ENCODE measurements at regions not wholly inside any gene's neighbourhood (a gene's known extent, or its start where the extent isn't known, plus 50 kb on each side); places are given as distances from the start of the nearest gene placed in this dataset.

DNA sequence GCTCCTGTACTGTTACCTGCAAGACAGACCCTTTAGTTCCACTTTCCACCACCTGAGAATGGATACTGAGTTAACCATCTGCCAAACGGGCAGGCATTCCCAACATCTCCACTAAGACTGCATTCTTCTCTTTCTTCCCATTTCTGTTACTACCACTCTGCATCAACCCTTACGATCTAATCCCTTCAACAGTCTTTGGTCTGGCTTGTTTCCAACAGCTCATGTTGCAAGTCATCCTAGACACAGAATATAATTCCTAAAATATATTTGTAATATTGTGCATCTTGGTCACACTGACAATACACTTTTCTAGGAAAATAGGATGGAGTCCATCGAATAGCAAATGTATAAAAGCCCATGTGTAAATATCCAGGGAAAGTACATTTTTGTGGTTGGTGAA lies 166.7 kb downstream of the SIPA1L2 start:
- DNase-seq (ENCODE audit: low read depth), result no peak
- TF ChIP-seq, protein P1, sequence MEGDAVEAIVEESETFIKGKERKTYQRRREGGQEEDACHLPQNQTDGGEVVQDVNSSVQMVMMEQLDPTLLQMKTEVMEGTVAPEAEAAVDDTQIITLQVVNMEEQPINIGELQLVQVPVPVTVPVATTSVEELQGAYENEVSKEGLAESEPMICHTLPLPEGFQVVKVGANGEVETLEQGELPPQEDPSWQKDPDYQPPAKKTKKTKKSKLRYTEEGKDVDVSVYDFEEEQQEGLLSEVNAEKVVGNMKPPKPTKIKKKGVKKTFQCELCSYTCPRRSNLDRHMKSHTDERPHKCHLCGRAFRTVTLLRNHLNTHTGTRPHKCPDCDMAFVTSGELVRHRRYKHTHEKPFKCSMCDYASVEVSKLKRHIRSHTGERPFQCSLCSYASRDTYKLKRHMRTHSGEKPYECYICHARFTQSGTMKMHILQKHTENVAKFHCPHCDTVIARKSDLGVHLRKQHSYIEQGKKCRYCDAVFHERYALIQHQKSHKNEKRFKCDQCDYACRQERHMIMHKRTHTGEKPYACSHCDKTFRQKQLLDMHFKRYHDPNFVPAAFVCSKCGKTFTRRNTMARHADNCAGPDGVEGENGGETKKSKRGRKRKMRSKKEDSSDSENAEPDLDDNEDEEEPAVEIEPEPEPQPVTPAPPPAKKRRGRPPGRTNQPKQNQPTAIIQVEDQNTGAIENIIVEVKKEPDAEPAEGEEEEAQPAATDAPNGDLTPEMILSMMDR (IDR thresholded peaks at IDR 0.05; ENCODE audit: insufficient read depth, low read depth, low read length), result no peak
- no peak overlapping the region for H3K4me3 ChIP-seq (ENCODE audit: low read depth, low read length)
- CTCF ChIA-PET, result no interaction called here
- H3K36me3 ChIP-seq (ENCODE audit: control insufficient read depth, insufficient read depth, low read length), result no peaks in the 10 kb centered on the region
- no peaks in the 10 kb centered on the region for H3K27me3 ChIP-seq (ENCODE audit: control insufficient read depth, insufficient read depth, low read length)
- POLR2A ChIA-PET, result no interaction called here

GRCh38 chr1:232462213-232462612 lies 167.7 kb downstream of the SIPA1L2 start:
- no peak for DNase-seq (ENCODE audit: low read depth)
- CTCF ChIA-PET, result no interaction called here

GRCh38 chr1:232459826-232460225 lies 170.1 kb downstream of the SIPA1L2 start:
- no peaks in the 10 kb centered on the region for H3K27me3 ChIP-seq (ENCODE audit: control insufficient read depth, insufficient read depth, low read length)
- no peaks in the 10 kb centered on the region for H3K36me3 ChIP-seq (ENCODE audit: control insufficient read depth, insufficient read depth, low read length)
- POLR2A ChIA-PET, result no interaction called here
- TF ChIP-seq, protein P1 (IDR thresholded peaks at IDR 0.05; ENCODE audit: insufficient read depth, low read depth, low read length), result no peak
- no peak for DNase-seq (ENCODE audit: low read depth)
- no peak overlapping the region for H3K4me3 ChIP-seq (ENCODE audit: low read depth, low read length)
- CTCF ChIA-PET, result interaction anchor here (0.7 to 1.8 kb wide), 2 partner anchors 8 to 101 kb away, joined by 3 to 4 read pairs; no protein-coding TSS in a partner anchor

More at GRCh38 chr1:232462213-232462612, 167.7 kb downstream of the SIPA1L2 start:
- TF ChIP-seq, protein P1 (IDR thresholded peaks at IDR 0.05; ENCODE audit: insufficient read depth, low read depth, low read length), result no peak
- Histone ChIP-seq H3K36me3 (ENCODE audit: control insufficient read depth, insufficient read depth, low read length) (no peaks in the 10 kb centered on the region), H3K27me3 (ENCODE audit: control insufficient read depth, insufficient read depth, low read length) (no peaks in the 10 kb centered on the region), H3K4me3 (ENCODE audit: low read depth, low read length) (no peak overlapping the region)
- POLR2A ChIA-PET, result no interaction called here

GRCh38 chr1:232459087-232459486 lies 170.8 kb downstream of the SIPA1L2 start:
- TF ChIP-seq, protein P1 (IDR thresholded peaks at IDR 0.05; ENCODE audit: insufficient read depth, low read depth, low read length), result no peak
- POLR2A ChIA-PET, result no interaction called here
- no peak overlapping the region for H3K4me3 ChIP-seq (ENCODE audit: low read depth, low read length)
- H3K36me3 ChIP-seq (ENCODE audit: control insufficient read depth, insufficient read depth, low read length), result no peaks in the 10 kb centered on the region
- CTCF ChIA-PET, result interaction anchor here (0.7 kb wide), 1 partner anchor 101 kb away, joined by 3 read pairs; no protein-coding TSS in a partner anchor
- H3K27me3 ChIP-seq (ENCODE audit: control insufficient read depth, insufficient read depth, low read length), result no peaks in the 10 kb centered on the region
- no peak for DNase-seq (ENCODE audit: low read depth)

DNA sequence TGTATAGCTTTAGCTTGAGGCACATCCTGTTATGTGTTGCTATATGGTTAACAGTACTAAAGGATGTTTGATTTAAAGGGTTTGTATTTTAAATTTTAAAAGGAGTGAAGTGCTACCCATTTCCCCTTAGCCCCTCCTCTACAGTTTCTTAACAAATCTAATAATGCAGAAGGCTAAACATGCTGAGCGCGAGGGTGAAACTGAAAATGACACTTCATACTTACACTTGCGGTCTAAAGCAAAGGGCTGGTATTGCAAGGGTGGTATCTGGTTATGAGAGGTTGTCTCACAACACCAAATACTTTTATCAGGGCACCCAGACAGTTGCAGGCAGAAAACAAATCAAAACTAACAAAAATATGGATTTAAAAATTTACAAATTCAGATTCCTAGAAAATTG lies 172.3 kb downstream of the SIPA1L2 start:
- H3K27me3 ChIP-seq (ENCODE audit: control insufficient read depth, insufficient read depth, low read length), result no peaks in the 10 kb centered on the region
- CTCF ChIA-PET, result interaction anchor here (0.9 kb wide), 1 partner anchor 167 kb away, joined by 3 read pairs; no protein-coding TSS in a partner anchor
- TF ChIP-seq, protein P1 (IDR thresholded peaks at IDR 0.05; ENCODE audit: insufficient read depth, low read depth, low read length), result no peak
- POLR2A ChIA-PET, result no interaction called here
- DNase-seq (ENCODE audit: low read depth), result no peak
- H3K36me3 ChIP-seq (ENCODE audit: control insufficient read depth, insufficient read depth, low read length), result no peaks in the 10 kb centered on the region
- H3K4me3 ChIP-seq (ENCODE audit: low read depth, low read length), result no peak overlapping the region
